ENCODE measurements at regions not wholly inside any gene's neighbourhood (a gene's known extent, or its start where the extent isn't known, plus 50 kb on each side); places are given as distances from the start of the nearest gene placed in this dataset.
A peak's percentile ranks its signal among the peaks of the same experiment; 100 is the strongest.

- no peaks in the 10 kb centered on the region for H3K27me3 ChIP-seq (replicated peaks; ENCODE audit: control insufficient read depth, insufficient read depth, low read length)
- peaks cover 9% of the 10 kb centered on the region for H3K9me3 ChIP-seq
- POLR2A ChIA-PET, result interaction anchor here (0.8 to 1.3 kb wide), 2 partner anchors 12 to 21 kb away, joined by 4 to 12 read pairs; no protein-coding TSS in a partner anchor
- no TSS peak for BruUV-seq (replicated peaks)
- H3K27ac Mint-ChIP-seq (ENCODE audit: unreplicated experiment), result peak overlapping the region; percentile 83
- H3K36me3 Mint-ChIP-seq (ENCODE audit: insufficient read depth, unreplicated experiment), result peaks cover 13% of the 10 kb centered on the region
- peaks cover 88% of the 10 kb centered on the region for H3K4me1 ChIP-seq
- peaks cover 33% of the 10 kb centered on the region for H3K4me1 Mint-ChIP-seq (ENCODE audit: low read depth, unreplicated experiment)
- intact Hi-C loops (cut with micrococcal nuclease; ENCODE audit: unreplicated experiment), result loop anchor here (1.0 kb wide), 1 partner anchor 9 kb away; no protein-coding TSS in a partner anchor
- no peaks in the 10 kb centered on the region for H3K9me3 Mint-ChIP-seq (ENCODE audit: unreplicated experiment)
- TF ChIP-seq, protein P1, sequence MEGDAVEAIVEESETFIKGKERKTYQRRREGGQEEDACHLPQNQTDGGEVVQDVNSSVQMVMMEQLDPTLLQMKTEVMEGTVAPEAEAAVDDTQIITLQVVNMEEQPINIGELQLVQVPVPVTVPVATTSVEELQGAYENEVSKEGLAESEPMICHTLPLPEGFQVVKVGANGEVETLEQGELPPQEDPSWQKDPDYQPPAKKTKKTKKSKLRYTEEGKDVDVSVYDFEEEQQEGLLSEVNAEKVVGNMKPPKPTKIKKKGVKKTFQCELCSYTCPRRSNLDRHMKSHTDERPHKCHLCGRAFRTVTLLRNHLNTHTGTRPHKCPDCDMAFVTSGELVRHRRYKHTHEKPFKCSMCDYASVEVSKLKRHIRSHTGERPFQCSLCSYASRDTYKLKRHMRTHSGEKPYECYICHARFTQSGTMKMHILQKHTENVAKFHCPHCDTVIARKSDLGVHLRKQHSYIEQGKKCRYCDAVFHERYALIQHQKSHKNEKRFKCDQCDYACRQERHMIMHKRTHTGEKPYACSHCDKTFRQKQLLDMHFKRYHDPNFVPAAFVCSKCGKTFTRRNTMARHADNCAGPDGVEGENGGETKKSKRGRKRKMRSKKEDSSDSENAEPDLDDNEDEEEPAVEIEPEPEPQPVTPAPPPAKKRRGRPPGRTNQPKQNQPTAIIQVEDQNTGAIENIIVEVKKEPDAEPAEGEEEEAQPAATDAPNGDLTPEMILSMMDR (IDR thresholded peaks at IDR 0.05; ENCODE audit: insufficient read depth in 1 of 2, low read depth in 1 of 2, low read length in 1 of 2, severe bottlenecking in 1 of 2, unreplicated experiment in 1 of 2), result no peak
- H3K36me3 ChIP-seq (ENCODE audit: control insufficient read depth, insufficient read depth, low read length), result no peaks in the 10 kb centered on the region
- CTCF ChIA-PET, result interaction anchor here (0.9 to 1.3 kb wide), 2 partner anchors 12 to 78 kb away, joined by 4 to 11 read pairs; no protein-coding TSS in a partner anchor
- H3K4me3 ChIP-seq (ENCODE audit: low read depth, low read length), result no peak overlapping the region
- H3K4me3 Mint-ChIP-seq (ENCODE audit: unreplicated experiment), result peak overlapping the region; percentile 45
- no peaks in the 10 kb centered on the region for H3K27me3 Mint-ChIP-seq (ENCODE audit: insufficient read depth, unreplicated experiment)
- DNase-seq, result peak in 1 of 2 experiments; percentile 65
Observed at GRCh38 chr15:88982946-88983342, 69.8 kb upstream of the MFGE8 start.

DNA sequence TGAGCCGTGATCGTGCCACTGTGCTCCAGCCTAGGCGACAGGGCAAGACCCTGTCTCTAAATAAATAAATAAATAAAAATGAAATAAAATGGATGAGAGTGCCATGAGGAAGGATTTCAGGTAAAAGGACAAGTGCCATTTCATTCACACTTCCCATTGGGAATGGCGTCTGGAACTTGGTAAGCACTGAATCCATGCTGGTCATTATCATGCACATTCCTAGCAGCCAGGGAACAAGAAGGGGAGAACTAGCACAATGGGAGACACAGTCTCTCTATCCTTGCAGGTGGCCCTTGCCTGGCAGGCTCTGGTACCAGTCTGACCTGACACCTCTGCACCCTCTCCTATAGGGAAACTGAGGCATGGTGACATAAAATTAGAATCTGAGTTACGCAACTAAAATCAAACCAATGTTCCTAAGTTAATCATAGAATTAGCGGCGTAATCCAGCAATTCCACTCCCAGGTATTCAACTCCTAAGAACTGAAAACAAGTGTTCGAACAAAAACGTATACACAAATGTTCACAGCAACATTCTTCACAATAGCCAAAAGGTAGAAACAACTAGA lies 70.8 kb upstream of the MFGE8 start:
- Mint-ChIP-seq H3K9me3 (ENCODE audit: unreplicated experiment) (no peaks in the 10 kb centered on the region), H3K4me1 (ENCODE audit: low read depth, unreplicated experiment) (peaks cover 33% of the 10 kb centered on the region), H3K36me3 (ENCODE audit: insufficient read depth, unreplicated experiment) (peaks cover 13% of the 10 kb centered on the region), H3K27ac (ENCODE audit: unreplicated experiment) (no peak overlapping the region), H3K27me3 (ENCODE audit: insufficient read depth, unreplicated experiment) (no peaks in the 10 kb centered on the region), H3K4me3 (ENCODE audit: unreplicated experiment) (no peak overlapping the region)
- CTCF ChIA-PET, result no interaction called here
- Histone ChIP-seq H3K4me1 (peaks cover 96% of the 10 kb centered on the region), H3K9me3 (peaks cover 7% of the 10 kb centered on the region), H3K4me3 (ENCODE audit: low read depth, low read length) (no peak overlapping the region), H3K36me3 (ENCODE audit: control insufficient read depth, insufficient read depth, low read length) (no peaks in the 10 kb centered on the region), H3K27me3 (replicated peaks; ENCODE audit: control insufficient read depth, insufficient read depth, low read length) (no peaks in the 10 kb centered on the region)
- intact Hi-C loops (cut with micrococcal nuclease; ENCODE audit: unreplicated experiment), result no loop called here
- POLR2A ChIA-PET, result no interaction called here
- DNase-seq, result no peak
- TF ChIP-seq, protein P1 (IDR thresholded peaks at IDR 0.05; ENCODE audit: insufficient read depth in 1 of 2, low read depth in 1 of 2, low read length in 1 of 2, severe bottlenecking in 1 of 2, unreplicated experiment in 1 of 2), result no peak
- BruUV-seq (replicated peaks), result no TSS peak

- peaks cover 33% of the 10 kb centered on the region for H3K4me1 Mint-ChIP-seq (ENCODE audit: low read depth, unreplicated experiment)
- H3K27ac Mint-ChIP-seq (ENCODE audit: unreplicated experiment), result peak overlapping the region; percentile 88
- H3K9me3 ChIP-seq, result no peaks in the 10 kb centered on the region
- H3K27me3 ChIP-seq (replicated peaks; ENCODE audit: control insufficient read depth, insufficient read depth, low read length), result no peaks in the 10 kb centered on the region
- no peaks in the 10 kb centered on the region for H3K27me3 Mint-ChIP-seq (ENCODE audit: insufficient read depth, unreplicated experiment)
- H3K9me3 Mint-ChIP-seq (ENCODE audit: unreplicated experiment), result no peaks in the 10 kb centered on the region
- TF ChIP-seq, protein P1 (IDR thresholded peaks at IDR 0.05; ENCODE audit: insufficient read depth in 1 of 2, low read depth in 1 of 2, low read length in 1 of 2, severe bottlenecking in 1 of 2, unreplicated experiment in 1 of 2), result no peak
- no peak overlapping the region for H3K4me3 ChIP-seq (ENCODE audit: low read depth, low read length)
- no peaks in the 10 kb centered on the region for H3K36me3 ChIP-seq (ENCODE audit: control insufficient read depth, insufficient read depth, low read length)
- POLR2A ChIA-PET, result no interaction called here
- CTCF ChIA-PET, result no interaction called here
- H3K4me3 Mint-ChIP-seq (ENCODE audit: unreplicated experiment), result no peak overlapping the region
- BruUV-seq (replicated peaks), result no TSS peak
- H3K4me1 ChIP-seq, result peaks cover 93% of the 10 kb centered on the region
- intact Hi-C loops (cut with micrococcal nuclease; ENCODE audit: unreplicated experiment), result loop anchor here (2.0 kb wide), 1 partner anchor 31 kb away; no protein-coding TSS in a partner anchor
- DNase-seq, result peak in 1 of 2 experiments; percentile 52
- peaks cover 21% of the 10 kb centered on the region for H3K36me3 Mint-ChIP-seq (ENCODE audit: insufficient read depth, unreplicated experiment)
Observed at GRCh38 chr15:88985547-88986393, 72.6 kb upstream of the MFGE8 start.

Measured in Caco-2 (cell line).